HG02938 (cell line): ENCODE measurements at regions not wholly inside any gene's neighbourhood (a gene's known extent, or its start where the extent isn't known, plus 50 kb on each side); places are given as distances from the start of the nearest gene placed in this dataset.
"Not testable (repeated sequence)": the region's sequence is repeated elsewhere in the genome, so short reads cannot be mapped to it uniquely, and the experiment has no call there.

ENCODE experiments used
- ATAC-seq: cut with Tn5 transposase; IDR thresholded peaks from one replicate; pipeline ENCODE4 v1.9.1; 2021; ENCODE audit warnings: mild to moderate bottlenecking, moderate library complexity; ENCODE audit not compliant: unreplicated experiment

DNA sequence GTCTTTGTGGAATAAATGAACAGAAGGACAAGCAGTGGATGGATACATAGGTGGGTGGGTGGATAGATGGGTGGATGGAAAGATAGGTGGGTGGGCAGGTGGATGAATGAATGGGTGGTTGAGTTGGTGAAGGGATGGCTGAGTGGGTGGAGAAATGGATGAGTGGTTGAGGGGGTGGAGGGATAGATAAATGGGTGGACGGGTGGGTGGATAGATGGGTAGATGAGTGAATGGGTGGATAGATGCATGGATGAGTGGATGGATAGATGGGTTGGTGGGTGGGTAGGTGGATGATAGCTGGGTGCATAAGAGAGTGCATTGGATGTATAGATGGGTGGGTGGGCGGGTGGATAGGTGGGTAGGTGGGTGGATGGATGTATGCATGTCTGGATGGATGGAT lies 63.5 kb downstream of the UNC93B1 start:
- not testable (repeated sequence) for ATAC-seq

DNA sequence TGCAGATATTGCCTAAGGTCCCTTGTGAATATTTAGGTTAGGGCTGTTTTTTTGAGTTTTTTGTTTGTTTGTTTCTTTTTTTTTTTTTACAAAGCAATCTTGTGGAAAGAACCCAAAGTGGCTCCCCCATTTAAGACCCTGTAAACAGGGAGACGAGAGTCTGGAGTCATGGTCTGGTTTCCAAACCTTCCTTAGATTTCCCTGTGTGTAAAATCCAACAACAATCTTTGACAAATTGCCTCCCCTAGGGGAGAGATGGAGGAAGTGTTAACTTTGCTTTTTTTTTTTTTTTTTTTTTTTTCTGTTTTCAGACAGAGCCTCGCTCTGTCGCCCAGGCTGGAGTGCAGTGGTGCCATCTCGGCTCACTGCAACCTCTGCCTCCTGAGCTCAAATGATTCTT lies 64.9 kb downstream of the UNC93B1 start:
- ATAC-seq = not testable (repeated sequence)

DNA sequence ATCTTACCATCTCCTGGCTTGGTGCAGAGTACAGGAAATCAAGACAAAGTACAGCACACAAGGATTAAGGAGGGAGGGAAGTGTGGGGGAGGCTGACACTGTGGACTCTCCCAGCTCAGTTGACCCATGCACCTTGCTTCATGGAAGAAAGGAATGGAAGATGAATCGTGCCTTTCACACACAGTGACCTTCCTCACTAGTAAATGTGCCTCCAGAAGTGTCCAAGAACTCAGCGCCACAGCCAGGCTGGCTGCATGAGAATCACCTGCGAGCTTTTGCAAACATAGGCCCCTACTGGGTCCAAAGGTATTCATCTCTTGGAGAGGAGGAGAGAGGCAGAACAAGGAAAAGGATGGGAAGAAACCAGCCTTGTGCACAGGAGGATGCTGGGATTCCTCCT lies 65.5 kb downstream of the UNC93B1 start:
- not testable (repeated sequence) for ATAC-seq

DNA sequence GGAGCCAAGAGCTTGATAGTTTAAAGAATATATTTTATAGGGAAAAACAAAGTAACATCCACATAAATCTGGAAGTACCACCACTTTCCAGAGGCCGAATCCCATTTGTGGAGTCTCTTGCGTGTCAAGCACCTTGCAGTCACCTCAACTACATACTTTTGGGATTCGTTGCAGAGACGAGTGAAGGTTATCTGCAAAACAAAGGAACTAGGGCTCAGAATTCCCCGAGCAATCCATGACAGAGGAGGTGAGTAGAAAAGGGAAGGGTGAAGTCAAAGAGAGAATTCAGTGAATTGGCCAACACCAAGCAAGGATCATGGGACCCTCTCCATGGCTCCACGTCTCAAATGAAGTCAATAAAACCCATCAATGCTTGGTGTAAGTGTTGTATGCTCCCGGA lies 80.3 kb downstream of the UNC93B1 start:
- not testable (repeated sequence) for ATAC-seq

DNA sequence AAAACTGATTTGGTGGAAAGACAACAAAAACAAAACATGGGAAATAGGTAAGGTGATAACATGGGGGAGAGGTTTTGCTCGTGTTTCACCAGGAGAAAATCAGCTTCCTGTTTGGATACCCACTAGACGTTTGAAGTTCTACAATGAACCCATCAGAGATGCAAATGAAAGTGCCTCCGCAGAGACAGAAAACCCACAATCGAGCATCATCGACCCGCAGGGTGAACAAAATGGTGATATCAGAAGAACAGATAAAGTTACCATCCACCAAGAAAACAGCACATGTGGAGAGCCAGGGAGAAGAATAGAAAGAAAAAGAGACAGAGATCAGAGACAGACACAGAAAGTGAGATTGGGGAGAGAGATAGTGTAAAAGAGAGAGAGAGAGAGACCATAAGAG lies 83.4 kb downstream of the UNC93B1 start:
- not testable (repeated sequence) for ATAC-seq

DNA sequence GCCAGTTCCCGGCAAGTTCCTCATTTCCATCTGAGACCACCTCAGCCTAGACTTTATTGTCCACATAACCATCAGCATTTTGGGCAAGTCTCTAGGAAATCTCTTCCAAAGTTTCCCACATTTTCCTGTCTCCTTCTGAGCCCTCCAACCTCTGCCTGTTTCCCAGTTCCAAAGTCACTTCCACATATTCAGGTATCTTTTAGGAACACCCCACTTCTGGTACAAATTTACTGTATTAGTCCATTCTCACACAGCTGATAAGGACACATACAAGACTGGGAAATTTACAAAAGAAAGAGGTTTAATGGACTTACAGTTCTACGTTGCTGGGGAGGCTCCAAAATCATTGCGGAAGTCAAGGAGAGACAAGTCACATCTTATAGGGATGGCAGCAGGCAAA lies 91.7 kb downstream of the UNC93B1 start:
- not testable (repeated sequence) for ATAC-seq

DNA sequence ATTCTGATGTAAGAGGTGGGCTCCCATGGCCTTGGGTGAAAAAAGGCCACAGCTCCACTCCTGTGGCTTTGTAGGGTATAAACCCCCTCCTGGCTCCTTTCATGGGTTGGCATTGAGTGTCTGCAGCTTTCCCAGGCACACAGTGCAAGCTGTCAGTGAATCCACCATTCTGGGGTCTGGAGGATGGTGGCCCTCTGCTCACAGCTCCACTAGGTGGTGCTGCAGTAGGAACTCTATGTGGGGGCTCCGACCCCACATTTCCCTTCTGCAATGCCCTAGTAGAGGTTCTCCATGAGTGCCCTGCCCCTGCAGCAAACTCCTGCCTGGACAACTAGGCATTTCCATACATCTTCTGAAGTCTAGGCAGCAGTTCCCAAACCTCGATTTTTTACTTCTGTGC lies 92.7 kb downstream of the UNC93B1 start:
- not testable (repeated sequence) for ATAC-seq

DNA sequence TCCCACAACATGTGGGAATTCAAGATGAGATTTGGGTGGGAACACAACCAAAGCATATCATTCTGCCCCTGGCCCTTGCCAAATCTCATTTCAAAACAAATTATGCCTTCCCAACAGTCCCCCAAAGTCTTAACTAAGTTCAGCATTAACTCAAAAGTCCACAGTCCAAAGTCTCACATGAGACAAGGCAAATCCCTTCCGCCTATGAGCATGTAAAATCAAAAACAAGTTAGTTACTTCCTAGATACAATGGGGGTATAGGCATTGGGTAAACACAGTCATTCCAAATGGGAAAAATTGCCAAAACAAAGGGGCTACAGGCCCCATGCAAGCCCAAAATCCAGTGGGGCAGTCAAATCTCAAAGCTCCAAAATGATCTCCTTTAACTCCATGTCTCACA lies 93.1 kb downstream of the UNC93B1 start:
- ATAC-seq = not testable (repeated sequence)

DNA sequence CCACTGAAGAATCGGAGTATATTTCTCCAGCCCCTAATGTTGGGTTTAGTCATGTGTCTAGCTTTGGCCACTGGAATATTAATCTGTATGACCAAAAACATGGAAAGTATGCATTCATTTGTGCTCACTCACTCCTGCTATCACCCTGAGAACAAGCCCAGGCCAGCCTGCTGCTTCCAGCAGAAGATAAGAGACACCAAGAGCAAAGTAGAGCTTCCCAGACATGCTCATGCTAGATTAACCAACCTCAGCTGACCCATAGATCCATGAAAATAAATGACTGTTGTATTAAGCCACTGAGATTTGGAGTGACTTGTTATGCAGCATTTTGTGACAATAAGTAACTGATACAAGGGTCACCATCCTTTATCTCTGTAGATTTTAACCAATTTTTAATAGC lies 96.9 kb downstream of the UNC93B1 start:
- ATAC-seq = not testable (repeated sequence)

DNA sequence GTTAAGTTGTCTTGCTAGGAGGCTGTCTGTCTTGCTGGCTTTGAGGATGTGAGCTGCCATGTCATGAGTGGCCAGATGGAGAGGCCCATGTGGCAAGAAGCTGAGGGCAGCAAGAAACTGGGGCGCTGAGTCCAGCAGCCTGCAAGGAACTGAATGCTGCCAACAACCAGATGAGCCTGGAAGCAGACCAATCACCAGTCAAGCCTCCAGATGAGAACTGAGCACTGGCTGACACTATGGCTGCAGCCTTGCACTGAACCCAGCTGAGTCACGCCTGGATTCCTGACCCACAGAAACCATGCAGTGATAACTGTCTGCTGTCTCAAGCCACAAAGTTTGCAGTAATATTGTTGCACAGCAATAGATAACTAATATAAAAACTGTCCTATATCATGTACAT lies 104.4 kb downstream of the UNC93B1 start:
- not testable (repeated sequence) for ATAC-seq

DNA sequence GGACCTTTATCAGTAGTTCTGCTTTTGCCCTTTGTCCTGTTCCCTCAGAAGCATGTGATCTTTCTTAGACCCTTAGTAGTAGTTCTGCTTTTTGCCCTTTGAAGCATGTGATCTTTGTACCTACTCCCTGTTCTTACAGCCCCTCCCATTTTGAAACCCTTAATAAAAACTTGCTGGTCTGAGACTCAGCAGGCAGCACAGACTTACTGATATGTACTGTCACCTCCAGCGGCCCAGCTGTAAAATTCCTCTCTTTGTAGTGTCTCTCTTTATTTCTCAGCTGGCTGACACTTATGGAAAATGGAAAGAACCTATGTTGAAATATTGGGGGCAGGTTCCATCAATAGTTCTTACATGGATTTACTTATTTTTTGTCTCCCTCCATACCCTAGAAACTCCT lies 110.4 kb downstream of the UNC93B1 start:
- ATAC-seq = not testable (repeated sequence)

DNA sequence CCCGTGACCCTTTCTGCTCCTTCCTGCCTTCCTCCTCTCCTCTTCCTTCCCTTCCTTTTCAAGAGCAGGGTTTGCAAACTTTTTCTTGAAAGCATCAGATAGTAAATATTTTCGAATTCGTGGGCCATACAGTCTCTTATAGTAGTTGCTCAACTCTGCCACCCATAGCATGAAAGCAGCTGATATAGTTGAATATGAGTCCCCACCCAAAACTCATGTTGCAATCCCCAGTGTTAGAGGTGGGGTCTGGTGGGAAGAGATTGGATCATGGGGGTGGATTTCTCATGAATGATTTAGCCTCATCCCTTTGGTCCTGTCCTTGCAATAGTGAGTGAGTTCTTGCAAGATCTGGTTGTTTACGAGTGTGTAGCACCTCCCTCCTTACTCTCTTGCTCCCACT lies 114.3 kb downstream of the UNC93B1 start:
- ATAC-seq = not testable (repeated sequence)

DNA sequence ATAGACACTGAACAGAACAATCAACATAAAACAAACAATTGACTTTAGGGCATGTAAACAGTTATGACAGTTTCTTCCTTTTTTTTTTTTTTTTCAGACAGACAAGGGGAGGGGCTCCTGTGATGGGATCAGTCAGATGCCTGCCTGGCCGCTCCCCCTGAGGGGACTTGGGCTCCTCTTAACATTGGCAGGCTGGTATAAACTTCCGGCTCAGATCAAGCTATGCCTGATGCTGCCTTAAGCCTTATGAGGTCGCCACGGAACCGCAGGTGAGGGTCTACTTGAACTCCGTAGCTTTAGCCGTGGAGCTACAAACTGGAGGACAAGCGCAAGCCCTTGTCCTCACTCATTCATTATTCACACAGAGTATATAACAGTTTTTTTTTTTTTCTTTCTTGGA lies 115.8 kb downstream of the UNC93B1 start:
- ATAC-seq = not testable (repeated sequence)

DNA sequence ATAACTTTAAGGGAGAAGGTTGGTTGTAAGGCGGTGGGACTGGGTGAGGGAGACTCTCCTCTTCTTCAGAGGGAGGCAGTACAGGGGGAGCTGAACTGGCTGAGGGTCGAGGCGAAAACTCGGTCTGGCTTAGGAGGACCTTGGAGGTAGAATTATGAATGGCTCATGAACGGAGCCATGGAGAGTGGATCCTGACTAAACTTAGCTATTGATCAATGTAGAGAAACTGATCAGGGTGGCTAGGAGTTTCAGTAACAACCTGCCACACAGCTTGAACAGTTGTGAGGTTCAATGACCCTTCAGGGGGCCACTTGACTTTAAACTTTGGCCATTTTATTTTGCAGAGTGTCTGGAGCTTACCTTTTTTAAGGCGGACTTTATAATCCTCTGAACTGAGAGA lies 117.2 kb downstream of the UNC93B1 start:
- not testable (repeated sequence) for ATAC-seq

DNA sequence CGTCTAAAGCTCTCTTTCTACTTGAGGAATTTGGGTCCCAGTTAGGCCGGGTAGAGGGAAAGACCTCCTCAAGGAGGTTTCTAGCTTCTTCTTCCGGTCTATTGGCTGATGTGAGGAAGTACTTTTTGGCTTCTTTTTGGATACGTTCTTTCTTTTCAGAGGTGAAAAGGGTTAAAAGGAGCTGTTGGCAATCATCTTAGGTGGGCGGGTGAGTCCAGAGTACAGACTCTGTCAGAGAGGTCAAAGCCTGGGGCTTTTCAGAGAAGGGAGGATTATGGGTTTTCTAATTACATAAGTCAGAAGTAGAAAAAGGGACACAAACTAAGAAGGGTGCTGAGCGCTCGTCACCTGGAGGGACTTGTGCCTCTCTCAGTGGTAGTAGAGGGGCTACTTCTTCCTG lies 117.7 kb downstream of the UNC93B1 start:
- ATAC-seq = not testable (repeated sequence)

DNA sequence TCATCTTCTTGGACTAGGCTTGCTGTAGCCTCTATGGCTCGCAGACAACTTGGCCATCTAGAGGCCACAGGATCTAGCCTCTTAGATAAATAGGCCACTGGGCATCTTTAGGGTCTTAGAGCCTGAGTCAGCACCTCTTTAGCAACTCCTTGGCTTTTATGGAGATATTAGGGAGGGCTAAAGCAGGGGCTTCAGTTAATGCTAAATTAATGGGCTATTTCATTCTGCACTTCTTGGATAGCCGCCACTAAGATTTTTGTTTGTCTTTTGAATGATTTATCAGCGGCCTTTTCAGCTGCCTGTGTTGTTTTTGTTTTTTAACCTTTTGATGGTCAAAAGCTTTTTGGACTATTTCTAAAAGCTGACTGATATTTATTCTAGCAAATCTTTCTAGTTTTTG lies 118.3 kb downstream of the UNC93B1 start:
- ATAC-seq = not testable (repeated sequence)

DNA sequence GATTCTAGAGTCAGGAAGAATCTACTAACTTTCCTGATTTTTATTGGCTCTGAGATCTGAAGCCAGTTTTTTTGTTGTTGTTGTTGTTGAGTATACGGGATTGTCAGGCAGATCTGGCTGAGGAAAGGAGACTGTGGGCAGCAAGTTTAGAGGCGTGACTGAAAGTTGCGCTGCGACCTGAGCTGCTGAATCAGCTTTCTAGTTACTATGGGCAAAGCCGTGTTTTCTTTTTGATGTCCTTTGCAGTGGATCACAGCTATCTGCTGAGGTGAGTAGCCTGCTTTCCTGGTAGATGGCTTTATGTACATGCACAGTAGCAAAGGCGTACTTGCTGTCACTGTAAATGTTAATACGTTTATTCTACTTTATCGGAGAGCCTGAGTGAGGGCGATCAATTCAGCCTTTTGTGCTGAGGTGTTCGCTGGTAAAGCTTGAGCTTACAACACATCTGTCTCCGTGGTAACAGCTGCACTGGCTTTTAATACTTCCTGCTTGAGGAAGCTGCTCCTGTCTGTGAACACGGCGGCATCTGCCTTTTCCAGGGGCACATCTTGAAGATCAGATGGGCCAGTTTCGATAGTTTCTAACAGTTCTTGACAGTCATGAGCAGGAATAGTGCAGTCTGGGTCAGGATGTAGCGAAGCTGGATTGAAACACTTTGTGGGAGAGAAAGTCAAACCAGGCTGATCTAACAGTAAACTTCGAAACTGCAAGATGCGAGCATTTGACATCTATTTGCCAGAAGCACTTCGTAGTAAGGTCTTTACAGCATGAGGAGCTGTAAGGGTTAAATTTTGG lies 118.9 kb downstream of the UNC93B1 start:
- not testable (repeated sequence) for ATAC-seq

DNA sequence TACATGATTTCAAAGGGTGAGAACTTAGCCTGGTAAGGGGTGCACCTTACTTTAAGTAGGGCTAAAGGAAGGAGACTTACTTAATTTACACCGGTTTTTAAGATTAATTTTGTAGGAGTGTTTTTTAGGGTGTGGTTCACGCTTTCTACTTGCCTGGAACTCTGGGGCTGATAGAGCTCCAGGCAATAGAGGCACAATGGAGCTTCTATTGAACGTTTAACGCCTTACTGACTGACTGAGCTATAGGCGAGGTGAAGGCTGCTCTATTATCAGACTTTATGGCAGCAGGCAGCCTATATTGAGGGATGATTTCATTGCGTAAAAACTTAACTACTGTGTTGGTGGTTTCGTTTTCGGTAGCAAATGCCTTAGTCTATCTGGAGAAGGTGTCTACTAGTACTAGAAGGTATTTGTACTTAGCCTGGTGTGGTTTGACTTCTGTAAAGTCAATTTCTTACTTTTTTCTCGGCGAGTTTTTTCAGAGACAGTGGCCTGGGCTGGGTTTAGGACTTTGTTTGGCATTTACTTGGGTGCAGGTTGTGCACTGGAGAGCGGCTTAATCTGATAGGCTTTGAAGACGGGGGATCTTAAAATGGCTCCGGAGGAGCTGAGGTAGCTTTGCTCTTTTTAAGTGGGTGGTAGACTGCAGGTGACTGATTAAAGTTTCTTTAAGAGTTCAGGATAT lies 119.7 kb downstream of the UNC93B1 start:
- not testable (repeated sequence) for ATAC-seq

DNA sequence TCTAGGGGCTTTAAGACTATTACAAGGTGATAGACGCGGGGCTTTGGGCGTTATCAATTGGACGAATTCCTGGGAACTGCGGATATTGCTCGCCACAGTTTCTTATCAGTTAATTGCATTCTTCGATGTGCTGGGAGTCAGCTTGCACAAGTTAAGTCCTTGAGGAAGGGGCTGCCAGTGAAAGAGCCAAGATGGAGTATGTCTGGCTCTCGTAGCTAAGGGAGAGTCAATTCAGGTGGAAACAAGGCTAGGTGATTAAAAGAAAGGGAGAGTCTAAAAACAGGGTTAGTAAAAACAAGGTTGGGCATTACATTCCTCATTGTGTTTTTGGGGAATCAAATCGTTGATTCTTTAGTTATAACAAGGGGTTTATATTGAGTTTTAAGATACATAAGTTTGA lies 121.6 kb downstream of the UNC93B1 start:
- not testable (repeated sequence) for ATAC-seq

DNA sequence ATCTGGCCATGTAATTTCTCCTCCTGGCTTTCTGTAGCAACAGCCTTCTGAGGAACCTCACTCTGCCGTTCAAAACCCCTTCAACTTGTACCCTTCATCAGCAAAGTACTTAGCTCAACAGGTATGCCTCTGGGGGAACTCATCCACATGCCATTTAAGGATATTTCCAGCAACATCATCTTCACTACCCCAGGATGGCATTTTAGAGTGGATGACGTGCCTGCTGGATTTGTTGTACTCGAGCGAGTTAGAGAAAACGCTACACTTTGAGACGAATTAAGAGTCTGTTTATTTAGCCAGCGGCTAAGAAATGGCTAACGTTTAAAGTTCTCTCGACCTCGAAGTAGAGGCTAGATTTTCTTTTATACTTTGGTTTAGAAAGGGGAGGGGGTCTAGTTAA lies 122.1 kb downstream of the UNC93B1 start:
- ATAC-seq = not testable (repeated sequence)

DNA sequence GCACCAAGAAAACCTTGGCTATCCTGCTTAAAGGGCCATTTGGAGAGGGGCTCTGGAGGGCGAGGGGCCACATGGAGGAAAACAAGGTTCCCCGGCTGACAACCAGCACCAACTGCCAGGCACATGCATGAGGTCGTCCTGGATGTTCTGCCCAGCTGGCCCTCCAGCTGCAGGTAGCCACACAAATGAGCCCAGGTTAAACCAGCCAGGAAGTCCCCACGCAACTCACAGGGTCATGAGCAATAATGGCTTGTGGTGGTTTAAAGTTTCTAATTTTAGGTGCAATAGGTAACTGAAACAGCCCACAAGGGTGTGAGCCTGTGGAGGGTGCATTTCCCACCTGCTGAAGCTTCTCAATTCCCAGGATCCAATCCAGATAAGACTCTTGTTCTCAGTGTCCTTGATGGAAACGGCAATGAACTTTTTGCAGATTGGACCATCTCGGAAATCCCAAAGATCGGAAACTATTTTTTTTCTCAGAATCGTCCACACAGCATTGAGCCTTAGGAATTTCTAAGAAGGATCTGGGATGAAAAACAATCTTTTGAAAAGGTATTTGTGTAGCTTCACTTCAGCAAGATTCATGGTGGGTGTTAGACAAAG lies 123.2 kb downstream of the UNC93B1 start:
- not testable (repeated sequence) for ATAC-seq

DNA sequence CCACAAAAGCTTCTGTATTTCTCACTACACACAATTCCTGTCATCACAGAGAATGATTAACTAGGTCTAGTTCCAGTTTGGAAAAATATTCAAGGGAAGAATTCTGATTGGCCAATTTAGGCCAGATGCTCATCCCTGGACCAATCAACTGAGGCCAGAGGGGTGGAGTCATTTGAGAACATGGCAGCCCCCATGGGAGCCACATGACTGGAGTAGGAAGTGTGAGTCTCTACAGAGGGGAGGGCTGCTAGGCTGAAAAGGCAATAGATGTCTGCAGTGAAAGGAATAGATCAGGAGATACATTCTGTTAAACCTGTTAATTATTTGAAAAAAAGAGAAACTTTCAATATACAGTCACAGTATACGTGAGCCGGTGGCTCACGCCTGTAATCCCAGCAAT lies 125.2 kb downstream of the UNC93B1 start:
- not testable (repeated sequence) for ATAC-seq
